ENCODE measurements at regions not wholly inside any gene's neighbourhood (a gene's known extent, or its start where the extent isn't known, plus 50 kb on each side); places are given as distances from the start of the nearest gene placed in this dataset.

GRCh38 chr2:523698-524270 is 153.4 kb downstream of the TMEM18 start:
- H3K4me1 ChIP-seq, result no peaks in the 10 kb centered on the region
- no peak overlapping the region for H3K27ac ChIP-seq
- no peaks in the 10 kb centered on the region for H3K9me3 ChIP-seq
- no peaks in the 10 kb centered on the region for H3K36me3 ChIP-seq
- DNase-seq (ENCODE audit: low spot score in 2 of 2), result no peak
- intact Hi-C loops (cut with DNase I; ENCODE audit: low total_unique reads), result no loop called here
- H3K4me3 ChIP-seq, result no peak overlapping the region
- no peak for TF ChIP-seq POLR2A (IDR thresholded peaks at IDR 0.05)
- no peak for TF ChIP-seq CTCF (IDR thresholded peaks at IDR 0.05)
- TF ChIP-seq POLR2AphosphoS5 (IDR thresholded peaks at IDR 0.05), result no peak
- H3K27me3 ChIP-seq, result peaks cover 0 to 3% of the 10 kb centered on the region in 2 donors

GRCh38 chr2:522776-523175 is 154.4 kb downstream of the TMEM18 start:
- DNase-seq (ENCODE audit: low spot score in 2 of 2), result no peak
- intact Hi-C loops (cut with DNase I; ENCODE audit: low total_unique reads), result no loop called here
- H3K27ac ChIP-seq, result no peak overlapping the region
- H3K36me3 ChIP-seq, result no peaks in the 10 kb centered on the region
- H3K4me3 ChIP-seq, result no peak overlapping the region
- H3K9me3 ChIP-seq, result no peaks in the 10 kb centered on the region
- no peaks in the 10 kb centered on the region for H3K4me1 ChIP-seq
- peaks cover 0 to 3% of the 10 kb centered on the region in 2 donors for H3K27me3 ChIP-seq
- TF ChIP-seq POLR2A (IDR thresholded peaks at IDR 0.05) (no peak), CTCF (IDR thresholded peaks at IDR 0.05) (no peak), POLR2AphosphoS5 (IDR thresholded peaks at IDR 0.05) (no peak)

- no peak for DNase-seq (ENCODE audit: low spot score in 2 of 2)
- H3K4me1 ChIP-seq, result no peaks in the 10 kb centered on the region
- no peaks in the 10 kb centered on the region for H3K9me3 ChIP-seq
- H3K4me3 ChIP-seq, result no peak overlapping the region
- intact Hi-C loops (cut with DNase I; ENCODE audit: low total_unique reads), result no loop called here
- peaks cover 0 to 3% of the 10 kb centered on the region in 2 donors for H3K27me3 ChIP-seq
- no peaks in the 10 kb centered on the region for H3K36me3 ChIP-seq
- TF ChIP-seq POLR2A (IDR thresholded peaks at IDR 0.05) (no peak), POLR2AphosphoS5 (IDR thresholded peaks at IDR 0.05) (no peak), CTCF (IDR thresholded peaks at IDR 0.05) (no peak)
- H3K27ac ChIP-seq, result no peak overlapping the region
Observed at GRCh38 chr2:521853-522530, 155.2 kb downstream of the TMEM18 start.

GRCh38 chr2:520663-521340 is 156.4 kb downstream of the TMEM18 start:
- no peak for TF ChIP-seq CTCF (IDR thresholded peaks at IDR 0.05)
- no peak for TF ChIP-seq POLR2AphosphoS5 (IDR thresholded peaks at IDR 0.05)
- no peak for TF ChIP-seq POLR2A (IDR thresholded peaks at IDR 0.05)
- no peaks in the 10 kb centered on the region for H3K4me1 ChIP-seq
- no peaks in the 10 kb centered on the region for H3K9me3 ChIP-seq
- H3K27ac ChIP-seq, result no peak overlapping the region
- peaks cover 0 to 3% of the 10 kb centered on the region in 2 donors for H3K27me3 ChIP-seq
- intact Hi-C loops (cut with DNase I; ENCODE audit: low total_unique reads), result no loop called here
- H3K4me3 ChIP-seq, result no peak overlapping the region
- H3K36me3 ChIP-seq, result no peaks in the 10 kb centered on the region
- no peak for DNase-seq (ENCODE audit: low spot score in 2 of 2)

GRCh38 chr2:516944-517343 is 160.3 kb downstream of the TMEM18 start:
- Histone ChIP-seq H3K9me3 (no peaks in the 10 kb centered on the region), H3K27me3 (no peaks in the 10 kb centered on the region), H3K4me3 (no peak overlapping the region), H3K36me3 (no peaks in the 10 kb centered on the region), H3K4me1 (no peaks in the 10 kb centered on the region), H3K27ac (no peak overlapping the region)
- no peak for DNase-seq (ENCODE audit: low spot score in 2 of 2)
- intact Hi-C loops (cut with DNase I; ENCODE audit: low total_unique reads), result no loop called here
- no peak for TF ChIP-seq POLR2AphosphoS5 (IDR thresholded peaks at IDR 0.05)
- no peak for TF ChIP-seq CTCF (IDR thresholded peaks at IDR 0.05)
- no peak for TF ChIP-seq POLR2A (IDR thresholded peaks at IDR 0.05)
